HepG2 (cell line): ENCODE measurements at regions not wholly inside any gene's neighbourhood (a gene's known extent, or its start where the extent isn't known, plus 50 kb on each side); places are given as distances from the start of the nearest gene placed in this dataset.

ENCODE experiments used
- CTCF ChIP-seq: sonication (generic); formaldehyde crosslinking; IDR thresholded peaks from 2 replicates; pipeline ENCODE4 v1.5.0; 2020; ENCODE audit warnings: mild to moderate bottlenecking, missing genetic modification reagents, moderate library complexity
- EP300 ChIP-seq, 3 experiments: sonication (generic) in 1 of 3; formaldehyde crosslinking in 1 of 3; IDR thresholded peaks; 2 replicates each; pipeline versions ENCODE4 v1.5.1 to v1.6.1; 2011 to 2020; ENCODE audit warnings: low read depth in 2 of 3, low read length in 2 of 3, borderline replicate concordance in 1 of 3, improper control_type of control experiment in 1 of 3, mild to moderate bottlenecking in 1 of 3, missing genetic modification reagents in 1 of 3, moderate library complexity in 1 of 3
- GLI4 ChIP-seq: sonication (generic); formaldehyde crosslinking; IDR thresholded peaks from 2 replicates; pipeline ENCODE4 v1.5.1; 2020; ENCODE audit warnings: missing genetic modification reagents, mild to moderate bottlenecking, moderate library complexity, borderline replicate concordance
- LBX2 ChIP-seq: sonication (generic); formaldehyde crosslinking; IDR thresholded peaks from 2 replicates; pipeline ENCODE4 v1.5.0; 2020; ENCODE audit warnings: missing genetic modification reagents, mild to moderate bottlenecking, borderline replicate concordance
- MIXL1 ChIP-seq: IDR thresholded peaks from 2 replicates; pipeline ENCODE4 v1.6.1; 2016
- NFE2L1 ChIP-seq: sonication (generic); formaldehyde crosslinking; IDR thresholded peaks from 2 replicates; pipeline ENCODE4 v1.4.0; 2020; ENCODE audit warnings: missing genetic modification reagents, mild to moderate bottlenecking, borderline replicate concordance
- NFIC ChIP-seq: IDR thresholded peaks from 2 replicates; pipeline ENCODE4 v1.6.1; 2012; ENCODE audit warnings: mild to moderate bottlenecking, low read length, inconsistent platforms
- RELA ChIP-seq: sonication (generic); formaldehyde crosslinking; IDR thresholded peaks from 2 replicates; pipeline ENCODE4 v1.4.0; 2020; ENCODE audit warnings: missing genetic modification reagents
- ZNF224 ChIP-seq: sonication (generic); formaldehyde crosslinking; IDR thresholded peaks from 2 replicates; pipeline ENCODE4 v1.5.0; 2020; ENCODE audit warnings: mild to moderate bottlenecking, missing genetic modification reagents
- ZNF383 ChIP-seq: sonication (generic); formaldehyde crosslinking; IDR thresholded peaks from 2 replicates; pipeline ENCODE4 v1.4.0; 2020; ENCODE audit warnings: missing genetic modification reagents, mild to moderate bottlenecking, borderline replicate concordance
- ZNF510 ChIP-seq: sonication (generic); formaldehyde crosslinking; IDR thresholded peaks from 2 replicates; pipeline ENCODE4 v1.4.0; 2020; ENCODE audit warnings: low read depth, mild to moderate bottlenecking, missing genetic modification reagents
- TF ChIP-seq, protein P1 (sequence below): sonication (generic); formaldehyde crosslinking; conservative IDR thresholded peaks from 2 replicates; pipeline ENCODE4 v1.4.0; 2020; ENCODE audit warnings: missing genetic modification reagents

DNA sequence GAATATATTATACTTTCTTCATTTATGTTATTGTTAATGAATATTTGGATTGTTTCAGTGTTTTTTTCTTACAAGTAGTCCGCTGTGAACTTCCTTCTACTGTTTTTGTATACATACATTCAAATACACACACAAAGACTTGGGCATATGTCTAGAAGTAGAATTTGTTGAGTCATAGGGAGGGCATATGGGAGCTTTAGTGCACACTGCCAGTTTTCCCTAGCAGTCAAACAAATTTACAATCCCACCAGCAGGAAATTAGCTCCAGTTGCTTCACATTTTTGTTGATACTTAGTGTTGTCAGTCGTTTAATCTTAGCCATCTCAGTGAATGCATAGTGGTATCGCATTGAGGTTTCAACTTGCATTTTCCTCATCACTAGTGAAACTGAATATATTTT is 492.3 kb downstream of the DIPK2A start:
- no peak for TF ChIP-seq LBX2 (CRISPR knock-in tag)
- TF ChIP-seq NFE2L1 (CRISPR knock-in tag), result no peak
- no peak for TF ChIP-seq CTCF (CRISPR knock-in tag)
- TF ChIP-seq NFIC, result no peak
- TF ChIP-seq ZNF510 (CRISPR knock-in tag), result no peak
- TF ChIP-seq ZNF383 (CRISPR knock-in tag), result no peak
- TF ChIP-seq, protein P1, sequence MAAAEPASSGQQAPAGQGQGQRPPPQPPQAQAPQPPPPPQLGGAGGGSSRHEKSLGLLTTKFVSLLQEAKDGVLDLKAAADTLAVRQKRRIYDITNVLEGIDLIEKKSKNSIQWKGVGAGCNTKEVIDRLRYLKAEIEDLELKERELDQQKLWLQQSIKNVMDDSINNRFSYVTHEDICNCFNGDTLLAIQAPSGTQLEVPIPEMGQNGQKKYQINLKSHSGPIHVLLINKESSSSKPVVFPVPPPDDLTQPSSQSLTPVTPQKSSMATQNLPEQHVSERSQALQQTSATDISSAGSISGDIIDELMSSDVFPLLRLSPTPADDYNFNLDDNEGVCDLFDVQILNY (CRISPR knock-in tag), result no peak
- TF ChIP-seq MIXL1 (CRISPR knock-in tag), result no peak
- TF ChIP-seq RELA (CRISPR knock-in tag), result no peak
- no peak for TF ChIP-seq EP300 (IDR thresholded peaks at IDR 0.05; ENCODE audit: low read depth in 2 of 2, low read length in 2 of 2)
- TF ChIP-seq EP300 (CRISPR knock-in tag; IDR thresholded peaks at IDR 0.05; ENCODE audit: borderline replicate concordance), result no peak
- no peak for TF ChIP-seq GLI4
- TF ChIP-seq ZNF224 (CRISPR knock-in tag), result no peak
